Gastroesophageal sphincter (tissue), 3 donors: ENCODE measurements at regions not wholly inside any gene's neighbourhood (a gene's known extent, or its start where the extent isn't known, plus 50 kb on each side); places are given as distances from the start of the nearest gene placed in this dataset.

Source experiments
- CTCF ChIP-seq, 4 experiments: fragments of 200-600 bp in 2 of 4; fragments of 450-650 bp in 2 of 4; sonication (generic) in 1 of 4; IDR thresholded peaks; one replicate each; pipeline ENCODE4 v1.5.1; 2017 to 2019; ENCODE audit warnings: antibody characterized with exemption in 4 of 4, mild to moderate bottlenecking in 2 of 4, moderate library complexity in 2 of 4
- POLR2A ChIP-seq, 2 donors: fragments of 450-650 bp; IDR thresholded peaks; one replicate each; pipeline ENCODE4 v1.6.1; 2017; ENCODE audit warnings: antibody characterized with exemption in 2 of 2, mild to moderate bottlenecking in 2 of 2, moderate library complexity in 1 of 2

GRCh38 chrX:9362363-9362928 is 102.4 kb upstream of the TBL1X start:
- TF ChIP-seq POLR2A (IDR thresholded peaks at IDR 0.05) (no peak), CTCF (IDR thresholded peaks at IDR 0.05) (no peak)
